Vagina (tissue), 2 donors: ENCODE measurements at regions not wholly inside any gene's neighbourhood (a gene's known extent, or its start where the extent isn't known, plus 50 kb on each side); places are given as distances from the start of the nearest gene placed in this dataset.

Source experiments
- POLR2AphosphoS5 ChIP-seq, 2 donors: sonication (generic); formaldehyde crosslinking; IDR thresholded peaks; one replicate each; pipeline ENCODE4 v1.9.0; 2017; ENCODE audit warnings: antibody characterized with exemption in 2 of 2, mild to moderate bottlenecking in 2 of 2, low read depth in 1 of 2; ENCODE audit not compliant: insufficient read depth in 1 of 2
- TF ChIP-seq, protein P1 (sequence below), 3 experiments: fragments of 450-650 bp in 2 of 3; fragments of 200-600 bp in 1 of 3; sonication (generic) in 1 of 3; IDR thresholded peaks; one replicate each; pipeline ENCODE4 v1.5.1; 2017 to 2019; ENCODE audit warnings: antibody characterized with exemption in 3 of 3, mild to moderate bottlenecking in 2 of 3, moderate library complexity in 2 of 3

DNA sequence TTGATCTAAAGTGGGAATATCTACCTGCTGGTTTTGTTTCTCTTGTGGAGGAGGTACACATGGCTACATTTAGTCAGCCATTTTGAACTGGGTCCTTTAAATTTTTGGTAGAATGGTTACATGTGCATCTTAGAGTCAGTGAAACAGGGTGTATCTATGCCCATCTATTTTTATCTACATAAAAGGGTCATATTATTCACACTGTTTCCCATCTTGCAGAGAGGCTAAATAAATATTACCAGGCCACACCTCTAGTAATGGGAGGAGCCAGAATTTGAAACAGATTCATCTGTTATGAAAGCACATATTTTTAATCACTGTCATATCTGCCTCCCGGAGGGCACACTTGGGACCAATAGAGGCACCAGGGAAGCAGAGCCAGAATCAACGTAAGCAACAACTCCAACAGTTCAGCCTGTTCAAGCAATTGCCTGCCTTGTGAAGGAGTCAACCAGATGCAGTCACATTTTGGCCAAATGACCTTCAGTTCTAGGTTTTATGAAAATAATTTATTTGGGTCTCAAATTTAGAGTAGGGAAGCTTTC is 376.8 kb downstream of the TSN start:
- TF ChIP-seq, protein P1, sequence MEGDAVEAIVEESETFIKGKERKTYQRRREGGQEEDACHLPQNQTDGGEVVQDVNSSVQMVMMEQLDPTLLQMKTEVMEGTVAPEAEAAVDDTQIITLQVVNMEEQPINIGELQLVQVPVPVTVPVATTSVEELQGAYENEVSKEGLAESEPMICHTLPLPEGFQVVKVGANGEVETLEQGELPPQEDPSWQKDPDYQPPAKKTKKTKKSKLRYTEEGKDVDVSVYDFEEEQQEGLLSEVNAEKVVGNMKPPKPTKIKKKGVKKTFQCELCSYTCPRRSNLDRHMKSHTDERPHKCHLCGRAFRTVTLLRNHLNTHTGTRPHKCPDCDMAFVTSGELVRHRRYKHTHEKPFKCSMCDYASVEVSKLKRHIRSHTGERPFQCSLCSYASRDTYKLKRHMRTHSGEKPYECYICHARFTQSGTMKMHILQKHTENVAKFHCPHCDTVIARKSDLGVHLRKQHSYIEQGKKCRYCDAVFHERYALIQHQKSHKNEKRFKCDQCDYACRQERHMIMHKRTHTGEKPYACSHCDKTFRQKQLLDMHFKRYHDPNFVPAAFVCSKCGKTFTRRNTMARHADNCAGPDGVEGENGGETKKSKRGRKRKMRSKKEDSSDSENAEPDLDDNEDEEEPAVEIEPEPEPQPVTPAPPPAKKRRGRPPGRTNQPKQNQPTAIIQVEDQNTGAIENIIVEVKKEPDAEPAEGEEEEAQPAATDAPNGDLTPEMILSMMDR (IDR thresholded peaks at IDR 0.05): no peak
- no peak for TF ChIP-seq POLR2AphosphoS5 (IDR thresholded peaks at IDR 0.05; ENCODE audit: insufficient read depth in 1 of 2, low read depth in 1 of 2)
